Endothelial cell of umbilical vein (primary cell): ENCODE measurements at regions not wholly inside any gene's neighbourhood (a gene's known extent, or its start where the extent isn't known, plus 50 kb on each side); places are given as distances from the start of the nearest gene placed in this dataset.

Source experiments
- BruUV-seq: library from RNA; stranded (reverse); fragments of 400-500 nt; replicated peaks from 2 replicates; lab custom pipeline; 2021; lab: Mats Ljungman, UMichigan
- CTCF ChIA-PET: fragments of 300-600, 350-600 bp; sonication (Branson Sonifier 250); formaldehyde crosslinking; loops from one replicate; lab custom pipeline; 2021; ENCODE audit warnings: antibody characterized with exemption, inconsistent platforms; lab: Charles Lee
- POLR2A ChIA-PET: fragments of 300-600, 350-600 bp; sonication (Branson Sonifier 250); formaldehyde crosslinking; loops from one replicate; lab custom pipeline; 2021; ENCODE audit warnings: antibody characterized with exemption, inconsistent platforms; lab: Charles Lee
- DNase-seq: peaks from one replicate; pipeline ENCODE4 v3.0.0-alpha.2; 2011; ENCODE audit warnings: low read depth, low spot score
- FAIRE-seq: peaks from 2 replicates; lab custom pipeline; 2011; peaks lifted over from hg19 to GRCh38; lab: Jason Lieb, UNC
- H2AFZ ChIP-seq: 2 replicates; pipeline ENCODE4 v1.6.0; 2012; ENCODE audit warnings: low read depth, low read length, control low read depth, inconsistent platforms
- H3K27ac ChIP-seq: 2 replicates; pipeline ENCODE4 v1.5.1; 2011; ENCODE audit warnings: low read depth, mild to moderate bottlenecking, control low read depth, low read length, moderate library complexity; ENCODE audit not compliant: insufficient read depth
- H3K27me3 ChIP-seq, 2 experiments: 2 replicates each; pipeline versions ENCODE4 v1.6.0 to v1.6.1; 2011; ENCODE audit warnings: low read length in 2 of 2, mixed read lengths in 1 of 2; ENCODE audit not compliant: control insufficient read depth in 2 of 2, insufficient read depth in 2 of 2
- H3K36me3 ChIP-seq, 2 experiments: 2 replicates in 1 of 2; 3 replicates in 1 of 2; pipeline ENCODE4 v1.5.1; 2011; ENCODE audit warnings: low read length in 2 of 2, mild to moderate bottlenecking in 1 of 2, moderate library complexity in 1 of 2; ENCODE audit not compliant: control insufficient read depth in 2 of 2, insufficient read depth in 2 of 2; ENCODE audit errors: extremely low read depth in 1 of 2
- H3K4me1 ChIP-seq: 3 replicates; pipeline ENCODE4 v1.5.1; 2011; ENCODE audit warnings: mild to moderate bottlenecking, low read length; ENCODE audit not compliant: control insufficient read depth, insufficient read depth; ENCODE audit errors: extremely low read depth
- H3K4me2 ChIP-seq: 2 replicates; pipeline ENCODE4 v1.6.1; 2011; ENCODE audit warnings: low read length, control low read depth, mixed read lengths; ENCODE audit not compliant: insufficient read depth
- H3K4me3 ChIP-seq, 3 experiments: fragments of 200-600 bp in 1 of 3; sonication (generic), shearing (Covaris generic) in 1 of 3; replicated peaks in 1 of 3; 2 replicates each; pipeline ENCODE4 v1.5.1; 2011 to 2016; ENCODE audit warnings: control low read depth in 3 of 3, low read length in 3 of 3, mild to moderate bottlenecking in 2 of 3, inconsistent platforms in 1 of 3, low read depth in 1 of 3, moderate library complexity in 1 of 3; ENCODE audit not compliant: insufficient read depth in 1 of 3
- H3K79me2 ChIP-seq: 2 replicates; pipeline ENCODE4 v1.6.0; 2012; ENCODE audit warnings: low read length, inconsistent platforms; ENCODE audit not compliant: control insufficient read depth, insufficient read depth
- H3K9ac ChIP-seq: replicated peaks from 2 replicates; pipeline ENCODE3; 2011; ENCODE audit warnings: low read length, control low read depth; ENCODE audit not compliant: insufficient read depth; ENCODE audit errors: extremely low read depth
- H3K9me1 ChIP-seq: replicated peaks from 3 replicates; pipeline ENCODE4 v1.6.0; 2011; ENCODE audit warnings: mild to moderate bottlenecking, low read length; ENCODE audit not compliant: control insufficient read depth, insufficient read depth; ENCODE audit errors: extremely low read depth
- H3K9me3 ChIP-seq: replicated peaks from 2 replicates; pipeline ENCODE4 v1.5.1; 2012; ENCODE audit warnings: low read length, inconsistent platforms; ENCODE audit not compliant: control insufficient read depth, insufficient read depth
- H4K20me1 ChIP-seq: replicated peaks from 2 replicates; pipeline ENCODE3; 2011; ENCODE audit warnings: mild to moderate bottlenecking, low read length; ENCODE audit not compliant: control insufficient read depth, insufficient read depth; ENCODE audit errors: extremely low read depth
- CTCF ChIP-seq, 2 donors: IDR thresholded peaks; 1 replicate in 1 of 2; 2 replicates in 1 of 2; pipeline ENCODE4 v1.5.1; 2011; ENCODE audit warnings: low read length in 2 of 2, mild to moderate bottlenecking in 2 of 2, moderate library complexity in 2 of 2, control low read depth in 1 of 2, inconsistent platforms in 1 of 2, low read depth in 1 of 2; ENCODE audit not compliant: insufficient read depth in 1 of 2; ENCODE audit errors: extremely low read depth in 1 of 2
- EZH2 ChIP-seq: IDR thresholded peaks from 2 replicates; pipeline ENCODE4 v1.6.1; 2012; ENCODE audit warnings: borderline replicate concordance, low read depth, mild to moderate bottlenecking, moderate library complexity, low read length, inconsistent platforms; ENCODE audit not compliant: severe bottlenecking
- FOS ChIP-seq: IDR thresholded peaks from 2 replicates; pipeline ENCODE4 v1.6.1; 2011; ENCODE audit warnings: mild to moderate bottlenecking, low read length, moderate library complexity, borderline replicate concordance; ENCODE audit not compliant: insufficient read depth
- GATA2 ChIP-seq: IDR thresholded peaks from 2 replicates; pipeline ENCODE4 v1.7.0; 2011; ENCODE audit warnings: low read depth, mild to moderate bottlenecking, moderate library complexity, mixed read lengths, low read length; ENCODE audit not compliant: insufficient read length, insufficient read depth
- JUN ChIP-seq: IDR thresholded peaks from 2 replicates; pipeline ENCODE4 v1.6.1; 2011; ENCODE audit warnings: borderline replicate concordance, low read depth; ENCODE audit not compliant: insufficient read length, insufficient read depth
- MAX ChIP-seq: IDR thresholded peaks from 2 replicates; pipeline ENCODE4 v1.6.1; 2011; ENCODE audit not compliant: insufficient read depth, insufficient read length
- MYC ChIP-seq: IDR thresholded peaks from one replicate; pipeline ENCODE4 v1.6.1; 2011; ENCODE audit warnings: mild to moderate bottlenecking, low read depth, low read length
- POLR2A ChIP-seq: IDR thresholded peaks from 2 replicates; pipeline ENCODE4 v1.6.1; 2012; ENCODE audit warnings: low read depth, mild to moderate bottlenecking, control low read depth, low read length
- POLR2AphosphoS5 ChIP-seq: IDR thresholded peaks from 2 replicates; pipeline ENCODE4 v1.6.1; 2012; ENCODE audit warnings: low read depth, mild to moderate bottlenecking, control low read depth, low read length, moderate library complexity; ENCODE audit not compliant: insufficient read depth
- dilution Hi-C: fragments of 300-500 bp; cut with MboI; formaldehyde crosslinking; loops from one replicate; pipeline ENCODE4 v1.15.0; 2019; ENCODE audit warnings: low sequenced_read_pairs; ENCODE audit not compliant: extremely low pct_ligation_motif_present
- intact Hi-C: fragments of 100-400 bp; cut with micrococcal nuclease; formaldehyde crosslinking; loops from one replicate; pipeline ENCODE4 v1.10.0; 2022

GRCh38 chr4:103307453-103308247 is 109.5 kb upstream of the CENPE start:
- DNase-seq (no peak), FAIRE-seq (no peak)
- Histone ChIP-seq H4K20me1 (no peaks in the 10 kb centered on the region), H3K9ac (no peak overlapping the region), H3K79me2 (no peaks in the 10 kb centered on the region), H3K9me1 (no peaks in the 10 kb centered on the region), H3K4me3 (no peak overlapping the region), H3K4me1 (no peaks in the 10 kb centered on the region), H3K36me3 (no peaks in the 10 kb centered on the region), H3K4me2 (no peak overlapping the region), H2AFZ (no peak overlapping the region), H3K27ac (no peak overlapping the region), H3K27me3 (no peaks in the 10 kb centered on the region), H3K9me3 (no peaks in the 10 kb centered on the region)
- POLR2A ChIA-PET: no interaction called here
- BruUV-seq: no TSS peak
- intact Hi-C loops (no loop called here), dilution Hi-C loops (no loop called here)
- TF ChIP-seq FOS (no peak), POLR2AphosphoS5 (no peak), EZH2 (no peak), MYC (no peak), POLR2A (no peak)
- CTCF ChIA-PET: no interaction called here

- no peak for FAIRE-seq
- DNase-seq: no peak
- Histone ChIP-seq H3K9me1 (no peaks in the 10 kb centered on the region), H3K4me1 (no peaks in the 10 kb centered on the region), H4K20me1 (no peaks in the 10 kb centered on the region), H2AFZ (no peak overlapping the region), H3K4me3 (no peak overlapping the region), H3K36me3 (no peaks in the 10 kb centered on the region), H3K79me2 (no peaks in the 10 kb centered on the region), H3K4me2 (no peak overlapping the region), H3K9ac (no peak overlapping the region), H3K27me3 (no peaks in the 10 kb centered on the region), H3K9me3 (no peaks in the 10 kb centered on the region), H3K27ac (no peak overlapping the region)
- ChIA-PET CTCF (no interaction called here), POLR2A (no interaction called here)
- dilution Hi-C loops: no loop called here
- no peak for TF ChIP-seq JUN
- TF ChIP-seq EZH2: no peak
- no peak for TF ChIP-seq MYC
- TF ChIP-seq POLR2A: no peak
- no peak for TF ChIP-seq POLR2AphosphoS5
- TF ChIP-seq GATA2: no peak
- no peak for TF ChIP-seq MAX
- TF ChIP-seq FOS: no peak
- no peak for TF ChIP-seq CTCF (IDR thresholded peaks at IDR 0.05; ENCODE audit: extremely low read depth in 1 of 2, insufficient read depth in 1 of 2, low read depth in 1 of 2, low read length in 2 of 2)
- no TSS peak for BruUV-seq
- intact Hi-C loops: no loop called here
Observed at GRCh38 chr4:103306870-103307375, 108.8 kb upstream of the CENPE start.
